Gastroesophageal sphincter (tissue), 3 donors: ENCODE measurements at regions not wholly inside any gene's neighbourhood (a gene's known extent, or its start where the extent isn't known, plus 50 kb on each side); places are given as distances from the start of the nearest gene placed in this dataset.

ENCODE experiments used
- EP300 ChIP-seq: sonication (generic); formaldehyde crosslinking; IDR thresholded peaks from one replicate; pipeline ENCODE4 v1.6.1; 2017; ENCODE audit warnings: antibody characterized with exemption, mild to moderate bottlenecking
- POLR2A ChIP-seq, 2 donors: fragments of 450-650 bp; IDR thresholded peaks; one replicate each; pipeline ENCODE4 v1.6.1; 2017; ENCODE audit warnings: antibody characterized with exemption in 2 of 2, mild to moderate bottlenecking in 2 of 2, moderate library complexity in 1 of 2
- POLR2AphosphoS5 ChIP-seq: sonication (generic); formaldehyde crosslinking; IDR thresholded peaks from one replicate; pipeline ENCODE4 v1.6.1; 2017; ENCODE audit warnings: antibody characterized with exemption
- TF ChIP-seq, protein P1 (sequence below), 4 experiments: fragments of 200-600 bp in 2 of 4; fragments of 450-650 bp in 2 of 4; sonication (generic) in 1 of 4; IDR thresholded peaks; one replicate each; pipeline ENCODE4 v1.5.1; 2017 to 2019; ENCODE audit warnings: antibody characterized with exemption in 4 of 4, mild to moderate bottlenecking in 2 of 4, moderate library complexity in 2 of 4

DNA sequence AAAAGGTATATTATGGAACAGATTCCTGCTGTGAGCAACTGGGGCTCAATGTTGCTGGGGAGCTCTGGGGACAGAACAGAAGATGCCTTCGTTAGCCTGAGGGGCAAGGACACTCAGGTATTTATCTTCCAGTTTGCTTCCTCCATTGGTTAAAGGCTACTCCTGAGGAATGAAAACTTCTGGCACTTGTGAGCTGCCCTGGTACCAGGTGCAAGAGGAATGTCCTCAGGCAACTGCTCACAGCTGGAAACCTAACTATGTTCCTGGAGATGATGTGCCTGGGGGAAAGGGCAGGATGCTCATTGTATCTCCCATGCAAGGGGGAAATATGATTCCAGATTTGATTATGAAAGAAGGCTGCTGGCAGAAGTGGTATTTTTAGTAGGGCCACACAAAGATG, 54.0 kb upstream of the BBX start:
- TF ChIP-seq, protein P1, sequence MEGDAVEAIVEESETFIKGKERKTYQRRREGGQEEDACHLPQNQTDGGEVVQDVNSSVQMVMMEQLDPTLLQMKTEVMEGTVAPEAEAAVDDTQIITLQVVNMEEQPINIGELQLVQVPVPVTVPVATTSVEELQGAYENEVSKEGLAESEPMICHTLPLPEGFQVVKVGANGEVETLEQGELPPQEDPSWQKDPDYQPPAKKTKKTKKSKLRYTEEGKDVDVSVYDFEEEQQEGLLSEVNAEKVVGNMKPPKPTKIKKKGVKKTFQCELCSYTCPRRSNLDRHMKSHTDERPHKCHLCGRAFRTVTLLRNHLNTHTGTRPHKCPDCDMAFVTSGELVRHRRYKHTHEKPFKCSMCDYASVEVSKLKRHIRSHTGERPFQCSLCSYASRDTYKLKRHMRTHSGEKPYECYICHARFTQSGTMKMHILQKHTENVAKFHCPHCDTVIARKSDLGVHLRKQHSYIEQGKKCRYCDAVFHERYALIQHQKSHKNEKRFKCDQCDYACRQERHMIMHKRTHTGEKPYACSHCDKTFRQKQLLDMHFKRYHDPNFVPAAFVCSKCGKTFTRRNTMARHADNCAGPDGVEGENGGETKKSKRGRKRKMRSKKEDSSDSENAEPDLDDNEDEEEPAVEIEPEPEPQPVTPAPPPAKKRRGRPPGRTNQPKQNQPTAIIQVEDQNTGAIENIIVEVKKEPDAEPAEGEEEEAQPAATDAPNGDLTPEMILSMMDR (IDR thresholded peaks at IDR 0.05) = no peak
- TF ChIP-seq POLR2A (IDR thresholded peaks at IDR 0.05) (no peak), EP300 (no peak), POLR2AphosphoS5 (no peak)
